Suprapubic skin (tissue), 4 donors: ENCODE measurements at regions not wholly inside any gene's neighbourhood (a gene's known extent, or its start where the extent isn't known, plus 50 kb on each side); places are given as distances from the start of the nearest gene placed in this dataset.

Experiments
- DNase-seq, 2 donors: peaks; one replicate each; pipeline ENCODE4 v3.0.0-alpha.2; 2019; ENCODE audit warnings: low spot score in 2 of 2
- H3K27ac ChIP-seq: fragments of 200-600 bp; sonication (generic); one replicate; pipeline ENCODE4 v1.5.1; 2019
- H3K27me3 ChIP-seq: fragments of 200-600 bp; sonication (generic); one replicate; pipeline ENCODE4 v1.5.1; 2019
- H3K36me3 ChIP-seq: fragments of 200-600 bp; sonication (generic); one replicate; pipeline ENCODE4 v1.5.1; 2019
- H3K4me1 ChIP-seq: fragments of 200-600 bp; sonication (generic); one replicate; pipeline ENCODE4 v1.5.1; 2019
- H3K4me3 ChIP-seq: fragments of 200-600 bp; sonication (generic); one replicate; pipeline ENCODE4 v1.5.1; 2019; ENCODE audit warnings: mild to moderate bottlenecking
- H3K9me3 ChIP-seq: fragments of 200-600 bp; sonication (generic); one replicate; pipeline ENCODE4 v1.5.1; 2019
- CTCF ChIP-seq, 2 donors: fragments of 200-600 bp in 1 of 2; fragments of 450-650 bp in 1 of 2; sonication (generic) in 1 of 2; IDR thresholded peaks; one replicate each; pipeline ENCODE4 v1.5.1; 2016 to 2019; ENCODE audit warnings: antibody characterized with exemption in 2 of 2, mild to moderate bottlenecking in 1 of 2, moderate library complexity in 1 of 2
- EP300 ChIP-seq: sonication (generic); formaldehyde crosslinking; IDR thresholded peaks from one replicate; pipeline ENCODE4 v1.6.1; 2017; ENCODE audit warnings: antibody characterized with exemption
- POLR2A ChIP-seq, 2 donors: fragments of 450-650 bp; IDR thresholded peaks; one replicate each; pipeline ENCODE4 v1.6.1; 2017; ENCODE audit warnings: antibody characterized with exemption in 2 of 2, mild to moderate bottlenecking in 2 of 2, moderate library complexity in 2 of 2
- POLR2AphosphoS5 ChIP-seq, 3 donors: sonication (generic); formaldehyde crosslinking; IDR thresholded peaks; one replicate each; pipeline ENCODE4 v1.6.1; 2017; ENCODE audit warnings: antibody characterized with exemption in 3 of 3
- WGBS: methylation state at CpG from one replicate; pipeline ENCODE4 v1.1.5; 2018; 5-methylcytosine and 5-hydroxymethylcytosine counted together

- no peak for TF ChIP-seq EP300
- no peak for TF ChIP-seq POLR2A (IDR thresholded peaks at IDR 0.05)
- TF ChIP-seq CTCF (IDR thresholded peaks at IDR 0.05): no peak
- TF ChIP-seq POLR2AphosphoS5 (IDR thresholded peaks at IDR 0.05): no peak
- no peak for DNase-seq
- Histone ChIP-seq H3K36me3 (no peaks in the 10 kb centered on the region), H3K4me1 (no peaks in the 10 kb centered on the region), H3K4me3 (no peak overlapping the region), H3K9me3 (no peaks in the 10 kb centered on the region), H3K27me3 (no peaks in the 10 kb centered on the region), H3K27ac (no peak overlapping the region)
- 81% methylated on average over 5 of the region's 5 CpGs for WGBS
These were observed 835.4 kb upstream of the PHF14 start for GRCh38 chr7:10138087-10138854.

DNA sequence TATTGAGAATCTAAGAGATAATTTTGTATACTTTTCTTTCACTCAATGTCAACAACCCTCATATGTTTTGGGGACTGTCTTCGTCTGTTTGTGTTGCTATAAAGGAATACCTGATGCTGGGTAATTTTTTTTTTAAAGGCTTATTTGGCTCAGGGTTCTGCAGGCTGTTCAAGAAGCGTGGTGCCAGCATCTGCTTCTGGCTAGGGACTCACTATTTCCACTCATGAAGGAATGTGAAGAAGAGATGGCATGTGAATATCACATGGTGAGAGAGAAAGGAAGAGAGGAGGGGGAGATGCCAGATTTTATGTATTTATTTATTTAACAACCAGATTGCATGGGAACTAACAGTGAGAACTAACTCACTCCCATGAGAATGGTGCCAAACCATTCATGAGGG, 827.4 kb upstream of the PHF14 start:
- Histone ChIP-seq H3K27me3 (no peaks in the 10 kb centered on the region), H3K4me3 (no peak overlapping the region), H3K27ac (no peak overlapping the region), H3K36me3 (no peaks in the 10 kb centered on the region), H3K9me3 (no peaks in the 10 kb centered on the region), H3K4me1 (no peaks in the 10 kb centered on the region)
- WGBS: 59% methylated on average over 2 of the region's 2 CpGs
- DNase-seq: no peak
- TF ChIP-seq CTCF (IDR thresholded peaks at IDR 0.05) (no peak), POLR2AphosphoS5 (IDR thresholded peaks at IDR 0.05) (no peak), POLR2A (IDR thresholded peaks at IDR 0.05) (no peak), EP300 (no peak)

- TF ChIP-seq EP300: no peak
- no peak for TF ChIP-seq POLR2A (IDR thresholded peaks at IDR 0.05)
- no peak for TF ChIP-seq POLR2AphosphoS5 (IDR thresholded peaks at IDR 0.05)
- no peak for TF ChIP-seq CTCF (IDR thresholded peaks at IDR 0.05)
These were observed 816.7 kb upstream of the PHF14 start for GRCh38 chr7:10156972-10157371.

GRCh38 chr7:10181996-10182395, 791.7 kb upstream of the PHF14 start:
- 79% methylated on average over 2 of the region's 2 CpGs for WGBS
- DNase-seq: no peak
- H3K4me3 ChIP-seq: no peak overlapping the region
- no peak overlapping the region for H3K27ac ChIP-seq
- H3K4me1 ChIP-seq: no peaks in the 10 kb centered on the region
- no peaks in the 10 kb centered on the region for H3K27me3 ChIP-seq
- H3K36me3 ChIP-seq: no peaks in the 10 kb centered on the region
- no peak for TF ChIP-seq POLR2AphosphoS5 (IDR thresholded peaks at IDR 0.05)
- TF ChIP-seq EP300: no peak
- no peaks in the 10 kb centered on the region for H3K9me3 ChIP-seq

More at GRCh38 chr7:10156972-10157371, 816.7 kb upstream of the PHF14 start:
- Histone ChIP-seq H3K27ac (no peak overlapping the region), H3K9me3 (no peaks in the 10 kb centered on the region), H3K27me3 (no peaks in the 10 kb centered on the region), H3K36me3 (no peaks in the 10 kb centered on the region), H3K4me1 (no peaks in the 10 kb centered on the region), H3K4me3 (no peak overlapping the region)
- DNase-seq: no peak
- WGBS: 71% methylated on average over 2 of the region's 2 CpGs

DNA sequence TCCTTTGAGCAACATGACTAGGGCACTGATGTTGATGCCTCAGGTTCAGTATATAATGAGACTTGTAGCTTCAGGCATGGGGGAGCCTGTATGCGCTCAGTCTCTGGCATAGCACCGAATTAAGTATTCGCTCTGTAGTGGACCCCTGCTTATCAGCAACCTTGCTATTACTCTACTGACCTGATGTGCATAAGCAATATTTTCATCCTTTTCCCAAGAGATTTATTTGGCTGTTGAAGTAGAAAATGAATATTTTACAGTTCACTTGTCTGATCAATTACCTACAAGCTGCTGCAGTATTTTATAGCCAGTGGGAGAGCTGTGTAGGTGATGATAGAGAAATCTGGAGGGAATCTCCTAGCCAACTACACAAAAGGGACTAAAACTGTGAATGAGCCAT, 781.6 kb upstream of the PHF14 start:
- no peak for DNase-seq
- no peak for TF ChIP-seq POLR2A (IDR thresholded peaks at IDR 0.05)
- no peak for TF ChIP-seq CTCF (IDR thresholded peaks at IDR 0.05)
- no peak for TF ChIP-seq EP300
- TF ChIP-seq POLR2AphosphoS5 (IDR thresholded peaks at IDR 0.05): no peak

More for the DNA sequence above, 781.6 kb upstream of the PHF14 start:
- H3K9me3 ChIP-seq: no peaks in the 10 kb centered on the region
- WGBS: 86% methylated on average over 3 of the region's 3 CpGs
- H3K4me3 ChIP-seq: no peak overlapping the region
- H3K36me3 ChIP-seq: no peaks in the 10 kb centered on the region
- H3K4me1 ChIP-seq: no peaks in the 10 kb centered on the region
- H3K27me3 ChIP-seq: no peaks in the 10 kb centered on the region
- no peak overlapping the region for H3K27ac ChIP-seq
